GM18858 (cell line): ENCODE measurements at regions not wholly inside any gene's neighbourhood (a gene's known extent, or its start where the extent isn't known, plus 50 kb on each side); places are given as distances from the start of the nearest gene placed in this dataset.
"Not testable (repeated sequence)": the region's sequence is repeated elsewhere in the genome, so short reads cannot be mapped to it uniquely, and the experiment has no call there.

Experiments
- ATAC-seq: cut with Tn5 transposase; IDR thresholded peaks from one replicate; pipeline ENCODE4 v1.9.1; 2021; ENCODE audit not compliant: unreplicated experiment

DNA sequence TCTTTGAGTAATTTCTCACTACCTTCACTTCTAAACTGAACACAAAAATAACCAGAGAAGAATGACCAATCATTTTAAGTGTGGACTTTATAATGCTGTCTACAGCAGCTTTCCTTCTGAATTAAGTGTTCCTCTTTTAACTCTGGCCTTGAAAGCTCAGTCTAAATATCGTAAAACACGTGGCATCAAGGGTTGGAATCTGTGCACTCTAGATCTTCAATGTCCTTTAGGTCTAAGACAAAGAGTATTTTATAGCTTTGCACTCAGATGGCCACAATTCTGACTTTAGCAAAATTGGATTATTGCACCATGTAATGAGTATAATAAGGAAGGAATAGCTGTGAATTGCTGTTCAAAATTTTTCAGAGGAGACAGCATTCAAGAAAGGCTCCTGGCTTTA is 197.1 kb upstream of the UGT8 start:
- ATAC-seq = no peak

DNA sequence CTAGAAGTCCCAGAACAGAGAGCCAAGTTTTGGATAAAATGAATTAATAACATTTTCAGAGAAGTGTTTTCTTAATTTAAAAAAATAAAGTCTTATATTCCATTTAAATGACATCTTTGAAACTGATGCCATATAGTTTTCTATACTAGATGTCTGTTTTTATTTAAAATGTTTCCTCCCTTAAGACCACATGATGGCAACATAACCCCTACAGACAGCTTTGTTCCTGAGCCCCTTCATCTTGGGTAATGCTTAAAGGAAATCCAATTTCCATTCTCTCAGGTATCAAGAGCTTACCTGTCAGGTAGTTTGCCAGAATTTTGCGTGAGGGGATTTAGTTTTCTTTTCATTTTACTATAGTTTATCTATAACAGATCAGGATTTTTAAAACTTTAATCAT is 181.4 kb upstream of the UGT8 start:
- ATAC-seq = no peak

GRCh38 chr4:114420069-114420468 is 178.5 kb upstream of the UGT8 start:
- no peak for ATAC-seq

GRCh38 chr4:114423582-114423981 is 175.0 kb upstream of the UGT8 start:
- peak; percentile 99 for ATAC-seq

GRCh38 chr4:114435116-114435515 is 163.5 kb upstream of the UGT8 start:
- ATAC-seq = no peak

DNA sequence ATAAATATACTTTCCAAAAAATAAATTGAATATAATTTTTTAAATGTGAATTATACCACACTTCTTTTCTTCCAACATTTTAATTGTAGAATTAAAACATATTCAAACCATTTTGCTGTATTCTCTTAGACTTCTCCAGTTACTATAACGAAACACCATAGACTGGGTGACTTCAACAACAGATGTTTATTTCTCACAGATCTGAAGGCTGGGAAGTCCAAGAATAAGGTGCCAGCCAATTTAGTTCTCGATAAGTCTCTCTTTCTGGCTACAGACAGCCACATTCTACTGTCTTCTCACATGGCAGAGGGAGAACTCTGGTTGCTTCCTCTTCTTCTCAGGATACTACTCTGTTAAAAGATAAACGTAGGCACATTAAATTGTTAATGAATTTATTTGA is 155.8 kb upstream of the UGT8 start:
- no peak for ATAC-seq

GRCh38 chr4:114444211-114444610 is 154.4 kb upstream of the UGT8 start:
- ATAC-seq = no peak

GRCh38 chr4:114447963-114448516 is 150.6 kb upstream of the UGT8 start:
- not testable (repeated sequence) for ATAC-seq

DNA sequence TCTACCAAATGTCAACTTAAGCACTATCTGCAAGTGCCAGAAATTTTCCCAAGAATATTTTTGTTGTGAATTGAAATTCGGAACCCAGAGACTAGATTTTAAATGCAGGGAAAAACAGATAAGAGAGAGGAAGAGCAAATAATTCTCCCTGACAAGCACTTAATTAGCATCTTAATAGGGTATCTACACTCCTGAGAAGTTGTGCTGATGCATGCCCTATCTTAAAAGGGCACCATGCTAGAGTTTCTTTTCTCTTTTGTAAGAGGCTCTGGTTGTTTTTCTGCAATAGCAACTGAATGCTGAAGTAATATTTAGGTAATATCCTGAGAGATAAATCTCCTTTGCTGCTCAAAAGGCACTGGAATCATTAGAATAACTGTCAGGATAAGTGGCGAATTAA is 139.9 kb upstream of the UGT8 start:
- ATAC-seq = no peak

DNA sequence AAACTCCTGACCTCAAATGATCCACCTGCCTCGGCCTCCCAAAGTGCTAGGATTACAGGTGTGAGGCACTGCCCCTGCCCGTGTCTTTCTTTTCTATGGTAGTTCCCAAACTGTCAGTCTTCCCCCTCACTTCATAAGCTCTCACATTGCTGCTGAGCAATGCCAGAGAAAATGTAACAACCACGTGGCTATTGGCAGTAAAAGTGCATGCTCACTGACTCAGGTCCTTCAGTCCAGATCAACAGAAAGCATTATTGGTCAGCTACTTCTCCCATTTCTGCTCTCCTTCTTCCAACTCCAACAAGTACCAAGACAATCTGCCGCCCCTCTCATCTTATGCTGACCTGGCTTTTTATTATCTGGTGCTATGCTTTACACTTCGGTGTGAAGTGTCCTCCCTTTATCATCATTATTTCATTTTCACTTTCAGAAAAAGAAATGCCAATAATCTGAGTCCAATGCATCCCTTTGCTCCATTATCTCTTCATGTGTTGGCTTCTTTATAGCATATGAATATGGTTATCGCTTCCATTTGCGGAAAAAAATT is 133.8 kb upstream of the UGT8 start:
- no peak for ATAC-seq

- no peak for ATAC-seq
Measured at GRCh38 chr4:114465766-114466165, 132.8 kb upstream of the UGT8 start.

DNA sequence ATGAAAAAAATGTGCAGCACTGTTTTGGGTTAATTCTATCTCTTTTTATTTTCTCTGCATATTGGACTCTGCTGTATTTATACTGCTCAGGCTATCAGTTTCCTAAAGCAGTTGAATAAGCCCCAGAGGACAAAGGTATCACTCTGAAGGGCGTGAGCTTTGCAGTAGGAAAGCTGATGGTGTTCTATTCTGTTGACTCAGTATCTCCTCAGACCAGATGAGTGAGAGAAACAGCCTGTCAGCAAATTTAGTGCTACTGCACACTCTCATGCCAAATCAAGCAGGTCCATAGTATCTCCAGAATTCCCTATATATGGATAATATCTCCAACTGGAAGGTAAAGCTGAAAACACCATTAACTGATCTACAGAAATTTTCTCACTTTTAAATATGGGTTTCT is 132.3 kb upstream of the UGT8 start:
- no peak for ATAC-seq

GRCh38 chr4:114472269-114473032 is 126.2 kb upstream of the UGT8 start:
- ATAC-seq = no peak

DNA sequence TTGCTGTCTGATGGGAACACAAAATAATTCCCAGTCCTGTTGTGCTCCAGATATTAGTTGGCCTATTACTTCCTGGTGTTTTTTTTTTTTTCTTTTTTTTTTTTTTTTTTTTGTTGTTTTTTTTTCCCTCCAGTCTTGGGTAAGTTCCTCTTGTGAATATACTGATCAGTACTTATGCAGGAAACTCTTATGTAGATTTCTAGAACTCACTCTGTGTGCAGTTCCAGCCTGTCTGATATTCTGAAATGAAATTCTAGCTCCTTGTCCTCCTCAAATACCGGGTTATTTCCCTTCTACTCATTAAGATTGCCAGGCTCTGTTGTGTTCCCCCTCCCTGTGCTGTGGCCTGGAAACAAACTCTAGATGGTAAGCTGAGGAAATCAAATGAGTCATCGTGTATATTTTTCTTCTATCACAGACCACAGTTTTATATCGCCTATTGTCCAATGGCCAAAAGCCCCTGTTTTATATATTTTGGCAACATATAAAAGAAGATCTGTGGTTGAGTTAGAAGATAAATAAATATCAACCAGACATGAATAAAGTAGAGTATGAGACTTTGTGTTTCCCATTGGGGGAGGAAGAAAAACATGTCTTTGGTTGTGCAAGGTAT is 124.3 kb upstream of the UGT8 start:
- ATAC-seq = no peak

GRCh38 chr4:114476310-114476709 is 122.3 kb upstream of the UGT8 start:
- no peak for ATAC-seq

- ATAC-seq = no peak
Measured at GRCh38 chr4:114479595-114479994, 119.0 kb upstream of the UGT8 start.

DNA sequence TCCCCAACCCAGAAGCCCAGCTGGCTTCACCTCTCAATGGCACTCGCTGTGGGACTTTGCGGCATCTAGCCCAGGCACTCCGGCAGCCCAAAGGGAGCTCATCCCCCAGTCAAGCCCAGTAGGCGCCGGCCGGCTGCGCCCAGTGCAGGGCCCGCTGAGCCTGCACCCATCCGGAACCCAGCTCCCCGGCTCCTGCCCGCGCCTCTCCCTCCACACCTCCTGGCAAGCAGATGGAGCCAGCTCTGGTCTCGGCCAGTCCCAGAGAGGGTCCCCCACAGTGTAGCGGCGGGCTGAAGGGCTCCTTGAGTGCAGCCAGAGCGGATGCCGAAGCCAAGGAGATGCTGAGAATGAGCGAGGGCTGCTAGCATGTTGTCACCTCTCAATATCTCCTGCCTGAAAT is 116.8 kb upstream of the UGT8 start:
- no peak for ATAC-seq

GRCh38 chr4:114487101-114487500 is 111.5 kb upstream of the UGT8 start:
- ATAC-seq = no peak

GRCh38 chr4:114488301-114488982 is 110.2 kb upstream of the UGT8 start:
- no peak for ATAC-seq

- no peak for ATAC-seq
Measured at GRCh38 chr4:114494246-114494803, 104.3 kb upstream of the UGT8 start.

- ATAC-seq = no peak
Measured at GRCh38 chr4:114495471-114495928, 103.1 kb upstream of the UGT8 start.
